H1 (cell line): ENCODE measurements at regions not wholly inside any gene's neighbourhood (a gene's known extent, or its start where the extent isn't known, plus 50 kb on each side); places are given as distances from the start of the nearest gene placed in this dataset.

Source experiments
- CTCF ChIA-PET: fragments of 300-600 bp; sonication (Branson Sonifier 250); formaldehyde crosslinking; loops from one replicate; lab custom pipeline; 2021; ENCODE audit not compliant: partially characterized antibody; lab: Charles Lee
- POLR2A ChIA-PET: fragments of 300-600 bp; sonication (Branson Sonifier 250); formaldehyde crosslinking; loops from one replicate; lab custom pipeline; 2021; ENCODE audit warnings: inconsistent platforms; ENCODE audit not compliant: partially characterized antibody; lab: Charles Lee
- DNase-seq, 2 experiments: peaks; one replicate each; pipeline versions ENCODE4 v3.0.0 to v3.0.0-alpha.2; 2010 to 2022; ENCODE audit warnings: low spot score in 2 of 2, low read depth in 1 of 2, mixed read lengths in 1 of 2
- FAIRE-seq: peaks from 2 replicates; lab custom pipeline; 2011; peaks lifted over from hg19 to GRCh38; lab: Jason Lieb, UNC
- H2AFZ ChIP-seq: 2 replicates; pipeline ENCODE4 v1.8.1; 2012; ENCODE audit warnings: low read length, inconsistent platforms
- H2AK5ac ChIP-seq: 2 replicates; pipeline ENCODE4 v1.6.1; 2013; ENCODE audit warnings: low read depth, low read length
- H2BK120ac ChIP-seq: replicated peaks from 2 replicates; pipeline ENCODE3; 2013; ENCODE audit warnings: low read depth, low read length, inconsistent platforms
- H2BK12ac ChIP-seq: 2 replicates; pipeline ENCODE4 v1.6.1; 2013; ENCODE audit warnings: low read depth, low read length
- H2BK15ac ChIP-seq: 2 replicates; pipeline ENCODE4 v1.6.1; 2013; ENCODE audit warnings: low read length
- H2BK20ac ChIP-seq: 2 replicates; pipeline ENCODE4 v1.6.1; 2013; ENCODE audit warnings: low read length
- H2BK5ac ChIP-seq: 2 replicates; pipeline ENCODE4 v1.6.1; 2013; ENCODE audit warnings: low read depth, low read length
- H3K14ac ChIP-seq: 2 replicates; pipeline ENCODE4 v1.6.1; 2013; ENCODE audit warnings: inconsistent platforms; ENCODE audit not compliant: insufficient read length
- H3K18ac ChIP-seq: 2 replicates; pipeline ENCODE4 v1.6.1; 2013; ENCODE audit warnings: low read length; ENCODE audit errors: extremely low read depth
- H3K23ac ChIP-seq: 2 replicates; pipeline ENCODE4 v1.6.1; 2013; ENCODE audit warnings: inconsistent platforms; ENCODE audit not compliant: insufficient read length
- H3K23me2 ChIP-seq: 2 replicates; pipeline ENCODE4 v1.6.1; 2013; ENCODE audit warnings: low read depth, low read length
- H3K27ac ChIP-seq: 2 replicates; pipeline ENCODE4 v1.6.1; 2011; ENCODE audit warnings: low read depth, low read length, inconsistent platforms
- H3K27me3 ChIP-seq, 4 experiments: replicated peaks in 1 of 4; 1 replicate in 1 of 4; 2 replicates in 3 of 4; pipeline versions ENCODE4 v1.6.1 to v1.8.1; 2011 to 2013; ENCODE audit warnings: low read length in 3 of 4, mild to moderate bottlenecking in 3 of 4, inconsistent platforms in 2 of 4, mixed read lengths in 2 of 4, moderate library complexity in 1 of 4; ENCODE audit not compliant: control insufficient read depth in 3 of 4, insufficient read depth in 3 of 4; ENCODE audit errors: extremely low read depth in 1 of 4
- H3K36me3 ChIP-seq, 4 experiments: 2 replicates each; pipeline versions ENCODE4 v1.6.1 to v1.8.1; 2011 to 2013; ENCODE audit warnings: mild to moderate bottlenecking in 4 of 4, low read length in 3 of 4, moderate library complexity in 2 of 4, control low read depth in 1 of 4, inconsistent platforms in 1 of 4; ENCODE audit not compliant: insufficient read depth in 4 of 4, control insufficient read depth in 2 of 4
- H3K4ac ChIP-seq: replicated peaks from 2 replicates; pipeline ENCODE3; 2013; ENCODE audit warnings: low read length, low read depth, mixed read lengths, inconsistent platforms; ENCODE audit not compliant: insufficient read length
- H3K4me1 ChIP-seq, 4 experiments: replicated peaks in 1 of 4; 1 replicate in 1 of 4; 2 replicates in 3 of 4; pipeline versions ENCODE4 v1.6.1 to v1.8.1; 2011 to 2013; ENCODE audit warnings: low read length in 3 of 4, inconsistent platforms in 2 of 4, mixed read lengths in 1 of 4; ENCODE audit not compliant: insufficient read depth in 4 of 4, control insufficient read depth in 3 of 4
- H3K4me2 ChIP-seq, 2 experiments: 2 replicates each; pipeline versions ENCODE4 v1.6.1 to v1.8.1; 2011 to 2013; ENCODE audit warnings: low read depth in 2 of 2, low read length in 2 of 2, control low read depth in 1 of 2, inconsistent platforms in 1 of 2, mild to moderate bottlenecking in 1 of 2; ENCODE audit not compliant: insufficient read depth in 1 of 2
- H3K4me3 ChIP-seq, 4 experiments: fragments of 200-600, 300-600 bp in 1 of 4; sonication (generic), shearing (Covaris generic), sonication (Bioruptor Twin) in 1 of 4; 2 replicates each; pipeline versions ENCODE4 v1.5.1 to v1.8.1; 2011 to 2016; ENCODE audit warnings: low read length in 4 of 4, low read depth in 3 of 4, control low read depth in 2 of 4, inconsistent platforms in 2 of 4, mild to moderate bottlenecking in 2 of 4, mixed read lengths in 1 of 4, moderate library complexity in 1 of 4; ENCODE audit not compliant: insufficient read depth in 2 of 4; ENCODE audit errors: extremely low read depth in 1 of 4
- H3K56ac ChIP-seq: replicated peaks from 2 replicates; pipeline ENCODE3; 2013; ENCODE audit warnings: low read depth, mild to moderate bottlenecking, mixed read lengths, low read length, inconsistent platforms; ENCODE audit not compliant: insufficient read length
- H3K79me1 ChIP-seq: 2 replicates; pipeline ENCODE4 v1.6.1; 2013; ENCODE audit warnings: low read depth, low read length, control low read depth
- H3K79me2 ChIP-seq, 2 experiments: 2 replicates each; pipeline versions ENCODE4 v1.6.1 to v1.8.1; 2012 to 2013; ENCODE audit warnings: low read length in 2 of 2, mild to moderate bottlenecking in 2 of 2, inconsistent platforms in 1 of 2; ENCODE audit not compliant: insufficient read depth in 2 of 2, control insufficient read depth in 1 of 2
- H3K9ac ChIP-seq, 4 experiments: replicated peaks in 1 of 4; 1 replicate in 1 of 4; 2 replicates in 3 of 4; pipeline versions ENCODE4 v1.6.1 to v1.8.1; 2011 to 2013; ENCODE audit warnings: low read depth in 3 of 4, low read length in 3 of 4, control low read depth in 2 of 4, mild to moderate bottlenecking in 2 of 4, moderate library complexity in 2 of 4, inconsistent platforms in 1 of 4; ENCODE audit errors: extremely low read depth in 1 of 4
- H3K9me3 ChIP-seq, 2 experiments: 2 replicates each; pipeline versions ENCODE4 v1.6.1 to v1.8.1; 2012 to 2013; ENCODE audit warnings: mild to moderate bottlenecking in 2 of 2, moderate library complexity in 2 of 2, control low read depth in 1 of 2, inconsistent platforms in 1 of 2, low read depth in 1 of 2, low read length in 1 of 2, mixed read lengths in 1 of 2; ENCODE audit not compliant: insufficient read depth in 2 of 2
- H4K20me1 ChIP-seq, 2 experiments: replicated peaks in 1 of 2; 2 replicates each; pipeline versions ENCODE3 to v1.8.1; 2011 to 2013; ENCODE audit warnings: inconsistent platforms in 2 of 2, low read length in 2 of 2, mild to moderate bottlenecking in 1 of 2; ENCODE audit not compliant: insufficient read depth in 2 of 2, control insufficient read depth in 1 of 2
- H4K5ac ChIP-seq: 2 replicates; pipeline ENCODE4 v1.6.1; 2013; ENCODE audit warnings: low read length, low read depth, mixed read lengths, inconsistent platforms; ENCODE audit not compliant: insufficient read length
- H4K8ac ChIP-seq: 2 replicates; pipeline ENCODE4 v1.8.0; 2013; ENCODE audit warnings: mild to moderate bottlenecking, moderate library complexity, low read length, inconsistent platforms; ENCODE audit not compliant: insufficient read depth; ENCODE audit errors: extremely low read depth
- H4K91ac ChIP-seq: replicated peaks from 2 replicates; pipeline ENCODE3; 2013; ENCODE audit warnings: low read length, mixed read lengths, inconsistent platforms; ENCODE audit not compliant: insufficient read length
- BCL11A ChIP-seq, 2 experiments: IDR thresholded peaks; one replicate each; pipeline ENCODE4 v1.6.1; 2011; ENCODE audit warnings: low read depth in 2 of 2, low read length in 2 of 2, mild to moderate bottlenecking in 2 of 2
- CHD1 ChIP-seq: IDR thresholded peaks from 2 replicates; pipeline ENCODE4 v1.6.1; 2012; ENCODE audit warnings: low read depth, low read length, improper control_type of control experiment
- GABPA ChIP-seq: IDR thresholded peaks from 2 replicates; pipeline ENCODE4 v1.6.1; 2011; ENCODE audit warnings: mild to moderate bottlenecking, low read length, moderate library complexity, borderline replicate concordance; ENCODE audit not compliant: insufficient read depth
- JUN ChIP-seq: IDR thresholded peaks from 2 replicates; pipeline ENCODE4 v1.6.1; 2011; ENCODE audit warnings: low read depth, mild to moderate bottlenecking, improper control_type of control experiment, low read length
- JUND ChIP-seq: IDR thresholded peaks from 2 replicates; pipeline ENCODE4 v1.6.1; 2011; ENCODE audit warnings: mild to moderate bottlenecking, improper control_type of control experiment, low read length
- POLR2AphosphoS5 ChIP-seq: IDR thresholded peaks from 2 replicates; pipeline ENCODE4 v1.6.1; 2011; ENCODE audit warnings: low read depth, low read length
- POU5F1 ChIP-seq: IDR thresholded peaks from 2 replicates; pipeline ENCODE4 v1.6.1; 2011; ENCODE audit warnings: low read depth, mild to moderate bottlenecking, low read length, moderate library complexity
- SP2 ChIP-seq: IDR thresholded peaks from 2 replicates; pipeline ENCODE4 v1.6.1; 2012; ENCODE audit warnings: mild to moderate bottlenecking, low read length, inconsistent platforms
- SRF ChIP-seq: IDR thresholded peaks from 2 replicates; pipeline ENCODE4 v1.6.1; 2011; ENCODE audit warnings: mild to moderate bottlenecking, low read depth, low read length, moderate library complexity
- SUZ12 ChIP-seq: fragments of 200-600 bp; sonication (generic); IDR thresholded peaks from 2 replicates; pipeline ENCODE4 v1.6.1; 2012; ENCODE audit warnings: mild to moderate bottlenecking, inconsistent platforms, low read length, moderate library complexity, mixed read lengths
- TAF7 ChIP-seq: optimal IDR thresholded peaks from 2 replicates; pipeline ENCODE3; 2011; ENCODE audit warnings: low read depth, mild to moderate bottlenecking, inconsistent platforms, low read length, moderate library complexity, borderline replicate concordance
- TCF12 ChIP-seq: IDR thresholded peaks from 2 replicates; pipeline ENCODE4 v1.6.1; 2011; ENCODE audit warnings: low read depth, mild to moderate bottlenecking, low read length
- TEAD4 ChIP-seq: IDR thresholded peaks from 2 replicates; pipeline ENCODE4 v1.6.1; 2012; ENCODE audit warnings: low read depth, low read length, inconsistent platforms, mixed read lengths
- WGBS, 2 experiments: shearing (Covaris generic) in 1 of 2; methylation state at CpG; one replicate each; pipeline versions ENCODE4 v1.1.6 to v1.1.7; 2013 to 2015; ENCODE audit warnings: low lambda C conversion rate in 2 of 2, mixed read lengths in 2 of 2, inconsistent platforms in 1 of 2, low coverage in 1 of 2, missing lambda C conversion rate in 1 of 2; ENCODE audit not compliant: insufficient replicate concordance in 2 of 2, insufficient coverage in 1 of 2, insufficient read length in 1 of 2; ENCODE audit errors: extremely low coverage in 1 of 2, missing lambda C conversion rate in 1 of 2; 5-methylcytosine and 5-hydroxymethylcytosine counted together
- TF ChIP-seq, protein P1 (sequence below), 3 experiments: IDR thresholded peaks; 1 replicate in 2 of 3; 2 replicates in 1 of 3; pipeline versions ENCODE4 v1.5.1 to v1.6.1; 2011; ENCODE audit warnings: low read length in 3 of 3, mild to moderate bottlenecking in 3 of 3, inconsistent platforms in 2 of 3, low read depth in 1 of 3, moderate library complexity in 1 of 3; ENCODE audit not compliant: insufficient read depth in 1 of 3; ENCODE audit errors: control extremely low read depth in 1 of 3

DNA sequence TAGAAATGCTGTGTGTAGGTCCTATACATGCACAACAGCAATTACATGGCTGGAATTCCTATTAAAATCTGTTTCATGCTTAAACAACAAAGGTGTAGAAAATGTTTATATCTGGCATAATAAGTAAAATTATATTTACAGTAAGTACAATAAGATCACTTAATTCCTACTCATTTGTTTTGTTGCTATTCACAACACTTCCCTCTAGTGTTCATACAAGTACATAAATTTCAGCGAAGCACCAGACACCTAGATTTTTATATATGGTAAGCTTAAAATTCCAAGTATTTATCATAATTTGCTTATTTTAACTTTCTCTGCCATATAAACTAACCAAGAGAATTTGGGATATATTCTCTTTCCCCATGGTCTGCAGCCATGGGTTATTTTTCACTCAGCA lies 51.8 kb upstream of the ANK3 start:
- Histone ChIP-seq H3K4me3 (no peak overlapping the region), H3K14ac (no peak overlapping the region), H4K91ac (no peak overlapping the region), H2BK120ac (no peak overlapping the region), H2BK20ac (no peak overlapping the region), H2BK15ac (no peak overlapping the region), H3K18ac (no peak overlapping the region), H4K5ac (no peak overlapping the region), H3K9ac (no peak overlapping the region), H4K8ac (no peak overlapping the region), H3K56ac (no peak overlapping the region), H3K4me1 (peaks cover 0 to 7% (median 0%) of the 10 kb centered on the region in 4 experiments; a peak in 2 of 7 replicates), H3K4me2 (no peak overlapping the region), H2BK5ac (no peak overlapping the region), H3K9me3 (no peaks in the 10 kb centered on the region), H3K4ac (no peak overlapping the region), H3K79me2 (no peaks in the 10 kb centered on the region), H2BK12ac (no peak overlapping the region), H4K20me1 (no peaks in the 10 kb centered on the region), H2AK5ac (no peak overlapping the region), H3K27me3 (no peaks in the 10 kb centered on the region), H3K23ac (no peak overlapping the region), H3K79me1 (no peaks in the 10 kb centered on the region), H2AFZ (no peak overlapping the region), H3K23me2 (no peaks in the 10 kb centered on the region), H3K27ac (no peak overlapping the region), H3K36me3 (no peaks in the 10 kb centered on the region)
- DNase-seq = no peak
- CTCF ChIA-PET = interaction anchor here (0.6 to 2.9 kb wide), 7 partner anchors 13 to 1026 kb away, joined by 3 to 13 read pairs (median 4); no protein-coding TSS in a partner anchor
- TF ChIP-seq SUZ12 = no peak
- no peak for TF ChIP-seq SRF
- TF ChIP-seq TAF7 = no peak
- TF ChIP-seq POU5F1 = no peak
- TF ChIP-seq JUN = no peak
- no peak for TF ChIP-seq BCL11A (IDR thresholded peaks at IDR 0.05; ENCODE audit: low read depth in 2 of 2, low read length in 2 of 2)
- TF ChIP-seq TCF12 = no peak
- no peak for TF ChIP-seq POLR2AphosphoS5
- TF ChIP-seq, protein P1, sequence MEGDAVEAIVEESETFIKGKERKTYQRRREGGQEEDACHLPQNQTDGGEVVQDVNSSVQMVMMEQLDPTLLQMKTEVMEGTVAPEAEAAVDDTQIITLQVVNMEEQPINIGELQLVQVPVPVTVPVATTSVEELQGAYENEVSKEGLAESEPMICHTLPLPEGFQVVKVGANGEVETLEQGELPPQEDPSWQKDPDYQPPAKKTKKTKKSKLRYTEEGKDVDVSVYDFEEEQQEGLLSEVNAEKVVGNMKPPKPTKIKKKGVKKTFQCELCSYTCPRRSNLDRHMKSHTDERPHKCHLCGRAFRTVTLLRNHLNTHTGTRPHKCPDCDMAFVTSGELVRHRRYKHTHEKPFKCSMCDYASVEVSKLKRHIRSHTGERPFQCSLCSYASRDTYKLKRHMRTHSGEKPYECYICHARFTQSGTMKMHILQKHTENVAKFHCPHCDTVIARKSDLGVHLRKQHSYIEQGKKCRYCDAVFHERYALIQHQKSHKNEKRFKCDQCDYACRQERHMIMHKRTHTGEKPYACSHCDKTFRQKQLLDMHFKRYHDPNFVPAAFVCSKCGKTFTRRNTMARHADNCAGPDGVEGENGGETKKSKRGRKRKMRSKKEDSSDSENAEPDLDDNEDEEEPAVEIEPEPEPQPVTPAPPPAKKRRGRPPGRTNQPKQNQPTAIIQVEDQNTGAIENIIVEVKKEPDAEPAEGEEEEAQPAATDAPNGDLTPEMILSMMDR (IDR thresholded peaks at IDR 0.05; ENCODE audit: control extremely low read depth in 1 of 3, insufficient read depth in 1 of 3, low read depth in 1 of 3, low read length in 3 of 3) = no peak
- TF ChIP-seq CHD1 = no peak
- no peak for TF ChIP-seq TEAD4
- TF ChIP-seq JUND = no peak
- no peak for TF ChIP-seq GABPA
- TF ChIP-seq SP2 = no peak
- POLR2A ChIA-PET = no interaction called here
- 92% methylated on average over 1 of the region's 1 CpG; no CpG with 5 or more reads in 1 of the 2 experiments for WGBS, 2 experiments
- FAIRE-seq = no peak
